SK-N-MC (cell line): ENCODE measurements at regions not wholly inside any gene's neighbourhood (a gene's known extent, or its start where the extent isn't known, plus 50 kb on each side); places are given as distances from the start of the nearest gene placed in this dataset.

Experiments used
- DNase-seq: peaks from one replicate; pipeline ENCODE4 v3.0.0-alpha.2; 2011; ENCODE audit warnings: low read depth, low spot score
- H3K27ac ChIP-seq: fragments of 200-600 bp; sonication (generic); 2 replicates; pipeline ENCODE4 v1.5.1; 2016; ENCODE audit warnings: mixed run types
- H3K36me3 ChIP-seq: fragments of 200-600 bp; sonication (generic); 2 replicates; pipeline ENCODE4 v1.6.1; 2017; ENCODE audit warnings: antibody characterized with exemption, low read length, mixed read lengths; ENCODE audit not compliant: insufficient read depth
- H3K4me3 ChIP-seq: fragments of 200-600 bp; sonication (generic); 2 replicates; pipeline ENCODE4 v1.5.1; 2016
- H3K9ac ChIP-seq: fragments of 200-600 bp; sonication (generic); 2 replicates; pipeline ENCODE4 v1.8.0; 2017; ENCODE audit warnings: mixed run types, mixed read lengths; ENCODE audit not compliant: insufficient read length
- H3K9me3 ChIP-seq: fragments of 200-600 bp; sonication (generic); 2 replicates; pipeline ENCODE4 v1.6.1; 2017; ENCODE audit warnings: low read depth, mild to moderate bottlenecking, antibody characterized with exemption, low read length, moderate library complexity, mixed read lengths
- EZH2 ChIP-seq: fragments of 200-600 bp; sonication (generic); IDR thresholded peaks from one replicate; pipeline ENCODE4 v1.6.1; 2017; ENCODE audit warnings: antibody characterized with exemption
- FOXP2 ChIP-seq: optimal IDR thresholded peaks from 2 replicates; pipeline ENCODE3; 2011; ENCODE audit warnings: mild to moderate bottlenecking, moderate library complexity; ENCODE audit not compliant: insufficient read depth; ENCODE audit errors: extremely low read length, control extremely low read depth
- POLR2AphosphoS5 ChIP-seq: IDR thresholded peaks from 2 replicates; pipeline ENCODE4 v1.6.1; 2012; ENCODE audit warnings: mild to moderate bottlenecking, low read depth, low read length, borderline replicate concordance

- TF ChIP-seq EZH2 (no peak), POLR2AphosphoS5 (no peak)
- no peaks in the 10 kb centered on the region for H3K36me3 ChIP-seq
- H3K27ac ChIP-seq, result no peak overlapping the region
These were observed 131.3 kb downstream of the DCLK3 start for GRCh38 chr3:36633060-36633459.

GRCh38 chr3:36631549-36631948 lies 132.8 kb downstream of the DCLK3 start:
- Histone ChIP-seq H3K9ac (no peak overlapping the region), H3K36me3 (no peaks in the 10 kb centered on the region), H3K27ac (no peak overlapping the region), H3K9me3 (no peaks in the 10 kb centered on the region), H3K4me3 (no peak overlapping the region)
- DNase-seq, result no peak
- no peak for TF ChIP-seq FOXP2
- no peak for TF ChIP-seq POLR2AphosphoS5
- no peak for TF ChIP-seq EZH2

More at GRCh38 chr3:36633060-36633459, 131.3 kb downstream of the DCLK3 start:
- H3K4me3 ChIP-seq, result no peak overlapping the region
- no peaks in the 10 kb centered on the region for H3K9me3 ChIP-seq
- DNase-seq, result no peak
- no peak overlapping the region for H3K9ac ChIP-seq

- no peak overlapping the region for H3K4me3 ChIP-seq
- no peaks in the 10 kb centered on the region for H3K9me3 ChIP-seq
- H3K9ac ChIP-seq, result no peak overlapping the region
- H3K36me3 ChIP-seq, result no peaks in the 10 kb centered on the region
- no peak for DNase-seq
- TF ChIP-seq POLR2AphosphoS5, result no peak
- TF ChIP-seq EZH2, result no peak
- TF ChIP-seq FOXP2, result no peak
- H3K27ac ChIP-seq, result no peak overlapping the region
These were observed 148.5 kb downstream of the DCLK3 start for GRCh38 chr3:36615861-36616260.

- no peaks in the 10 kb centered on the region for H3K36me3 ChIP-seq
- no peak for DNase-seq
- TF ChIP-seq FOXP2, result no peak
- no peak for TF ChIP-seq EZH2
- TF ChIP-seq POLR2AphosphoS5, result no peak
- no peak overlapping the region for H3K4me3 ChIP-seq
- no peak overlapping the region for H3K9ac ChIP-seq
- H3K9me3 ChIP-seq, result no peaks in the 10 kb centered on the region
- H3K27ac ChIP-seq, result no peak overlapping the region
These were observed 157.2 kb downstream of the DCLK3 start for GRCh38 chr3:36606871-36607765.

GRCh38 chr3:36603423-36603822 lies 160.9 kb downstream of the DCLK3 start:
- no peak for TF ChIP-seq EZH2
- H3K36me3 ChIP-seq, result no peaks in the 10 kb centered on the region
- H3K9ac ChIP-seq, result no peak overlapping the region
- H3K4me3 ChIP-seq, result no peak overlapping the region
- DNase-seq, result no peak
- no peak overlapping the region for H3K27ac ChIP-seq
- H3K9me3 ChIP-seq, result no peaks in the 10 kb centered on the region

- DNase-seq, result no peak
- H3K9ac ChIP-seq, result no peak overlapping the region
- H3K4me3 ChIP-seq, result no peak overlapping the region
- H3K27ac ChIP-seq, result no peak overlapping the region
- H3K9me3 ChIP-seq, result no peaks in the 10 kb centered on the region
- TF ChIP-seq FOXP2 (no peak), EZH2 (no peak), POLR2AphosphoS5 (no peak)
- H3K36me3 ChIP-seq, result no peaks in the 10 kb centered on the region
These were observed 163.9 kb downstream of the DCLK3 start for GRCh38 chr3:36600404-36600803.
